H1 (cell line): ENCODE measurements at regions not wholly inside any gene's neighbourhood (a gene's known extent, or its start where the extent isn't known, plus 50 kb on each side); places are given as distances from the start of the nearest gene placed in this dataset.

ENCODE experiments used
- CTCF ChIA-PET: fragments of 300-600 bp; sonication (Branson Sonifier 250); formaldehyde crosslinking; loops from one replicate; lab custom pipeline; 2021; ENCODE audit not compliant: partially characterized antibody; lab: Charles Lee
- POLR2A ChIA-PET: fragments of 300-600 bp; sonication (Branson Sonifier 250); formaldehyde crosslinking; loops from one replicate; lab custom pipeline; 2021; ENCODE audit warnings: inconsistent platforms; ENCODE audit not compliant: partially characterized antibody; lab: Charles Lee
- DNase-seq, 2 experiments: peaks; one replicate each; pipeline versions ENCODE4 v3.0.0 to v3.0.0-alpha.2; 2010 to 2022; ENCODE audit warnings: low spot score in 2 of 2, low read depth in 1 of 2, mixed read lengths in 1 of 2
- FAIRE-seq: peaks from 2 replicates; lab custom pipeline; 2011; peaks lifted over from hg19 to GRCh38; lab: Jason Lieb, UNC
- H2AFZ ChIP-seq: 2 replicates; pipeline ENCODE4 v1.8.1; 2012; ENCODE audit warnings: low read length, inconsistent platforms
- H2AK5ac ChIP-seq: 2 replicates; pipeline ENCODE4 v1.6.1; 2013; ENCODE audit warnings: low read depth, low read length
- H2BK120ac ChIP-seq: replicated peaks from 2 replicates; pipeline ENCODE3; 2013; ENCODE audit warnings: low read depth, low read length, inconsistent platforms
- H2BK12ac ChIP-seq: 2 replicates; pipeline ENCODE4 v1.6.1; 2013; ENCODE audit warnings: low read depth, low read length
- H2BK15ac ChIP-seq: 2 replicates; pipeline ENCODE4 v1.6.1; 2013; ENCODE audit warnings: low read length
- H2BK20ac ChIP-seq: 2 replicates; pipeline ENCODE4 v1.6.1; 2013; ENCODE audit warnings: low read length
- H2BK5ac ChIP-seq: 2 replicates; pipeline ENCODE4 v1.6.1; 2013; ENCODE audit warnings: low read depth, low read length
- H3K14ac ChIP-seq: 2 replicates; pipeline ENCODE4 v1.6.1; 2013; ENCODE audit warnings: inconsistent platforms; ENCODE audit not compliant: insufficient read length
- H3K18ac ChIP-seq: 2 replicates; pipeline ENCODE4 v1.6.1; 2013; ENCODE audit warnings: low read length; ENCODE audit errors: extremely low read depth
- H3K23ac ChIP-seq: 2 replicates; pipeline ENCODE4 v1.6.1; 2013; ENCODE audit warnings: inconsistent platforms; ENCODE audit not compliant: insufficient read length
- H3K23me2 ChIP-seq: 2 replicates; pipeline ENCODE4 v1.6.1; 2013; ENCODE audit warnings: low read depth, low read length
- H3K27ac ChIP-seq: 2 replicates; pipeline ENCODE4 v1.6.1; 2011; ENCODE audit warnings: low read depth, low read length, inconsistent platforms
- H3K27me3 ChIP-seq, 4 experiments: replicated peaks in 1 of 4; 1 replicate in 1 of 4; 2 replicates in 3 of 4; pipeline versions ENCODE4 v1.6.1 to v1.8.1; 2011 to 2013; ENCODE audit warnings: low read length in 3 of 4, mild to moderate bottlenecking in 3 of 4, inconsistent platforms in 2 of 4, mixed read lengths in 2 of 4, moderate library complexity in 1 of 4; ENCODE audit not compliant: control insufficient read depth in 3 of 4, insufficient read depth in 3 of 4; ENCODE audit errors: extremely low read depth in 1 of 4
- H3K36me3 ChIP-seq, 4 experiments: 2 replicates each; pipeline versions ENCODE4 v1.6.1 to v1.8.1; 2011 to 2013; ENCODE audit warnings: mild to moderate bottlenecking in 4 of 4, low read length in 3 of 4, moderate library complexity in 2 of 4, control low read depth in 1 of 4, inconsistent platforms in 1 of 4; ENCODE audit not compliant: insufficient read depth in 4 of 4, control insufficient read depth in 2 of 4
- H3K4ac ChIP-seq: replicated peaks from 2 replicates; pipeline ENCODE3; 2013; ENCODE audit warnings: low read length, low read depth, mixed read lengths, inconsistent platforms; ENCODE audit not compliant: insufficient read length
- H3K4me1 ChIP-seq, 4 experiments: replicated peaks in 1 of 4; 1 replicate in 1 of 4; 2 replicates in 3 of 4; pipeline versions ENCODE4 v1.6.1 to v1.8.1; 2011 to 2013; ENCODE audit warnings: low read length in 3 of 4, inconsistent platforms in 2 of 4, mixed read lengths in 1 of 4; ENCODE audit not compliant: insufficient read depth in 4 of 4, control insufficient read depth in 3 of 4
- H3K4me2 ChIP-seq, 2 experiments: 2 replicates each; pipeline versions ENCODE4 v1.6.1 to v1.8.1; 2011 to 2013; ENCODE audit warnings: low read depth in 2 of 2, low read length in 2 of 2, control low read depth in 1 of 2, inconsistent platforms in 1 of 2, mild to moderate bottlenecking in 1 of 2; ENCODE audit not compliant: insufficient read depth in 1 of 2
- H3K4me3 ChIP-seq, 4 experiments: fragments of 200-600, 300-600 bp in 1 of 4; sonication (generic), shearing (Covaris generic), sonication (Bioruptor Twin) in 1 of 4; 2 replicates each; pipeline versions ENCODE4 v1.5.1 to v1.8.1; 2011 to 2016; ENCODE audit warnings: low read length in 4 of 4, low read depth in 3 of 4, control low read depth in 2 of 4, inconsistent platforms in 2 of 4, mild to moderate bottlenecking in 2 of 4, mixed read lengths in 1 of 4, moderate library complexity in 1 of 4; ENCODE audit not compliant: insufficient read depth in 2 of 4; ENCODE audit errors: extremely low read depth in 1 of 4
- H3K56ac ChIP-seq: replicated peaks from 2 replicates; pipeline ENCODE3; 2013; ENCODE audit warnings: low read depth, mild to moderate bottlenecking, mixed read lengths, low read length, inconsistent platforms; ENCODE audit not compliant: insufficient read length
- H3K79me1 ChIP-seq: 2 replicates; pipeline ENCODE4 v1.6.1; 2013; ENCODE audit warnings: low read depth, low read length, control low read depth
- H3K79me2 ChIP-seq, 2 experiments: 2 replicates each; pipeline versions ENCODE4 v1.6.1 to v1.8.1; 2012 to 2013; ENCODE audit warnings: low read length in 2 of 2, mild to moderate bottlenecking in 2 of 2, inconsistent platforms in 1 of 2; ENCODE audit not compliant: insufficient read depth in 2 of 2, control insufficient read depth in 1 of 2
- H3K9ac ChIP-seq, 4 experiments: replicated peaks in 1 of 4; 1 replicate in 1 of 4; 2 replicates in 3 of 4; pipeline versions ENCODE4 v1.6.1 to v1.8.1; 2011 to 2013; ENCODE audit warnings: low read depth in 3 of 4, low read length in 3 of 4, control low read depth in 2 of 4, mild to moderate bottlenecking in 2 of 4, moderate library complexity in 2 of 4, inconsistent platforms in 1 of 4; ENCODE audit errors: extremely low read depth in 1 of 4
- H3K9me3 ChIP-seq, 2 experiments: 2 replicates each; pipeline versions ENCODE4 v1.6.1 to v1.8.1; 2012 to 2013; ENCODE audit warnings: mild to moderate bottlenecking in 2 of 2, moderate library complexity in 2 of 2, control low read depth in 1 of 2, inconsistent platforms in 1 of 2, low read depth in 1 of 2, low read length in 1 of 2, mixed read lengths in 1 of 2; ENCODE audit not compliant: insufficient read depth in 2 of 2
- H4K20me1 ChIP-seq, 2 experiments: replicated peaks in 1 of 2; 2 replicates each; pipeline versions ENCODE3 to v1.8.1; 2011 to 2013; ENCODE audit warnings: inconsistent platforms in 2 of 2, low read length in 2 of 2, mild to moderate bottlenecking in 1 of 2; ENCODE audit not compliant: insufficient read depth in 2 of 2, control insufficient read depth in 1 of 2
- H4K5ac ChIP-seq: 2 replicates; pipeline ENCODE4 v1.6.1; 2013; ENCODE audit warnings: low read length, low read depth, mixed read lengths, inconsistent platforms; ENCODE audit not compliant: insufficient read length
- H4K8ac ChIP-seq: 2 replicates; pipeline ENCODE4 v1.8.0; 2013; ENCODE audit warnings: mild to moderate bottlenecking, moderate library complexity, low read length, inconsistent platforms; ENCODE audit not compliant: insufficient read depth; ENCODE audit errors: extremely low read depth
- H4K91ac ChIP-seq: replicated peaks from 2 replicates; pipeline ENCODE3; 2013; ENCODE audit warnings: low read length, mixed read lengths, inconsistent platforms; ENCODE audit not compliant: insufficient read length
- MAFK ChIP-seq: IDR thresholded peaks from 2 replicates; pipeline ENCODE4 v1.6.1; 2012; ENCODE audit warnings: low read depth, mild to moderate bottlenecking, improper control_type of control experiment, low read length
- TF ChIP-seq, protein P1 (sequence below): fragments of 300-600 bp; sonication (generic); IDR thresholded peaks from 2 replicates; pipeline ENCODE4 v1.7.1; 2012; ENCODE audit warnings: low read length, moderate library complexity, mild to moderate bottlenecking, inconsistent platforms; ENCODE audit not compliant: insufficient replicate concordance

DNA sequence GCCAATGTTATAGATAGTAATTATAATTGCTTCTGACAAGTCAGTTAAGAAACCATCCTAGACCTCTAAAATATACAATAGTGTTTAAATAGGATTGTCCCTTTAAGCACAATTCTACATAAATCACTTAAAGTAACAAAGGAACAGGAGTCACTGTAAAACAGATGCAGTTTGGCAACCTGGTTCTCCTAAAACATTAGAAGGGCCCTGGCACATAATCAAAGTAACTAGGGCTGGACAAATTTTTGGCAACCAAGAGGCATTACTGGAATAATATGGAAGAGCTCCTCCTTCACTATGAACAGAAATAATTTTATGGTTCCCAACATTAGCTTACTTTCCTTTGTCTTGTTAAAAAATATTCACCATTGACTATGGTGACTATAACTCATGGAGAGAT lies 75.0 kb upstream of the CCDC160 start:
- Histone ChIP-seq H3K56ac (no peak overlapping the region), H2BK12ac (no peak overlapping the region), H3K79me1 (no peaks in the 10 kb centered on the region), H3K27me3 (no peaks in the 10 kb centered on the region), H3K4me3 (no peak overlapping the region), H2AK5ac (no peak overlapping the region), H3K27ac (no peak overlapping the region), H3K9ac (no peak overlapping the region), H4K8ac (no peak overlapping the region), H2BK5ac (no peak overlapping the region), H2AFZ (no peak overlapping the region), H3K23me2 (no peaks in the 10 kb centered on the region), H3K4me2 (no peak overlapping the region), H3K36me3 (no peaks in the 10 kb centered on the region), H2BK15ac (no peak overlapping the region), H3K18ac (no peak overlapping the region), H4K20me1 (no peaks in the 10 kb centered on the region), H3K14ac (no peak overlapping the region), H3K79me2 (no peaks in the 10 kb centered on the region), H2BK20ac (no peak overlapping the region), H4K5ac (no peak overlapping the region), H4K91ac (no peak overlapping the region), H2BK120ac (no peak overlapping the region), H3K9me3 (no peaks in the 10 kb centered on the region), H3K4ac (no peak overlapping the region), H3K4me1 (no peaks in the 10 kb centered on the region), H3K23ac (no peak overlapping the region)
- DNase-seq (no peak), FAIRE-seq (no peak)
- POLR2A ChIA-PET, result interaction anchor here (1.4 to 2.2 kb wide), 2 partner anchors 8 to 10 kb away, joined by 5 read pairs; no protein-coding TSS in a partner anchor
- CTCF ChIA-PET, result interaction anchor here (1.3 to 1.9 kb wide), 4 partner anchors 11 to 92 kb away, joined by 4 to 5 read pairs (median 4); no protein-coding TSS in a partner anchor
- TF ChIP-seq, protein P1, sequence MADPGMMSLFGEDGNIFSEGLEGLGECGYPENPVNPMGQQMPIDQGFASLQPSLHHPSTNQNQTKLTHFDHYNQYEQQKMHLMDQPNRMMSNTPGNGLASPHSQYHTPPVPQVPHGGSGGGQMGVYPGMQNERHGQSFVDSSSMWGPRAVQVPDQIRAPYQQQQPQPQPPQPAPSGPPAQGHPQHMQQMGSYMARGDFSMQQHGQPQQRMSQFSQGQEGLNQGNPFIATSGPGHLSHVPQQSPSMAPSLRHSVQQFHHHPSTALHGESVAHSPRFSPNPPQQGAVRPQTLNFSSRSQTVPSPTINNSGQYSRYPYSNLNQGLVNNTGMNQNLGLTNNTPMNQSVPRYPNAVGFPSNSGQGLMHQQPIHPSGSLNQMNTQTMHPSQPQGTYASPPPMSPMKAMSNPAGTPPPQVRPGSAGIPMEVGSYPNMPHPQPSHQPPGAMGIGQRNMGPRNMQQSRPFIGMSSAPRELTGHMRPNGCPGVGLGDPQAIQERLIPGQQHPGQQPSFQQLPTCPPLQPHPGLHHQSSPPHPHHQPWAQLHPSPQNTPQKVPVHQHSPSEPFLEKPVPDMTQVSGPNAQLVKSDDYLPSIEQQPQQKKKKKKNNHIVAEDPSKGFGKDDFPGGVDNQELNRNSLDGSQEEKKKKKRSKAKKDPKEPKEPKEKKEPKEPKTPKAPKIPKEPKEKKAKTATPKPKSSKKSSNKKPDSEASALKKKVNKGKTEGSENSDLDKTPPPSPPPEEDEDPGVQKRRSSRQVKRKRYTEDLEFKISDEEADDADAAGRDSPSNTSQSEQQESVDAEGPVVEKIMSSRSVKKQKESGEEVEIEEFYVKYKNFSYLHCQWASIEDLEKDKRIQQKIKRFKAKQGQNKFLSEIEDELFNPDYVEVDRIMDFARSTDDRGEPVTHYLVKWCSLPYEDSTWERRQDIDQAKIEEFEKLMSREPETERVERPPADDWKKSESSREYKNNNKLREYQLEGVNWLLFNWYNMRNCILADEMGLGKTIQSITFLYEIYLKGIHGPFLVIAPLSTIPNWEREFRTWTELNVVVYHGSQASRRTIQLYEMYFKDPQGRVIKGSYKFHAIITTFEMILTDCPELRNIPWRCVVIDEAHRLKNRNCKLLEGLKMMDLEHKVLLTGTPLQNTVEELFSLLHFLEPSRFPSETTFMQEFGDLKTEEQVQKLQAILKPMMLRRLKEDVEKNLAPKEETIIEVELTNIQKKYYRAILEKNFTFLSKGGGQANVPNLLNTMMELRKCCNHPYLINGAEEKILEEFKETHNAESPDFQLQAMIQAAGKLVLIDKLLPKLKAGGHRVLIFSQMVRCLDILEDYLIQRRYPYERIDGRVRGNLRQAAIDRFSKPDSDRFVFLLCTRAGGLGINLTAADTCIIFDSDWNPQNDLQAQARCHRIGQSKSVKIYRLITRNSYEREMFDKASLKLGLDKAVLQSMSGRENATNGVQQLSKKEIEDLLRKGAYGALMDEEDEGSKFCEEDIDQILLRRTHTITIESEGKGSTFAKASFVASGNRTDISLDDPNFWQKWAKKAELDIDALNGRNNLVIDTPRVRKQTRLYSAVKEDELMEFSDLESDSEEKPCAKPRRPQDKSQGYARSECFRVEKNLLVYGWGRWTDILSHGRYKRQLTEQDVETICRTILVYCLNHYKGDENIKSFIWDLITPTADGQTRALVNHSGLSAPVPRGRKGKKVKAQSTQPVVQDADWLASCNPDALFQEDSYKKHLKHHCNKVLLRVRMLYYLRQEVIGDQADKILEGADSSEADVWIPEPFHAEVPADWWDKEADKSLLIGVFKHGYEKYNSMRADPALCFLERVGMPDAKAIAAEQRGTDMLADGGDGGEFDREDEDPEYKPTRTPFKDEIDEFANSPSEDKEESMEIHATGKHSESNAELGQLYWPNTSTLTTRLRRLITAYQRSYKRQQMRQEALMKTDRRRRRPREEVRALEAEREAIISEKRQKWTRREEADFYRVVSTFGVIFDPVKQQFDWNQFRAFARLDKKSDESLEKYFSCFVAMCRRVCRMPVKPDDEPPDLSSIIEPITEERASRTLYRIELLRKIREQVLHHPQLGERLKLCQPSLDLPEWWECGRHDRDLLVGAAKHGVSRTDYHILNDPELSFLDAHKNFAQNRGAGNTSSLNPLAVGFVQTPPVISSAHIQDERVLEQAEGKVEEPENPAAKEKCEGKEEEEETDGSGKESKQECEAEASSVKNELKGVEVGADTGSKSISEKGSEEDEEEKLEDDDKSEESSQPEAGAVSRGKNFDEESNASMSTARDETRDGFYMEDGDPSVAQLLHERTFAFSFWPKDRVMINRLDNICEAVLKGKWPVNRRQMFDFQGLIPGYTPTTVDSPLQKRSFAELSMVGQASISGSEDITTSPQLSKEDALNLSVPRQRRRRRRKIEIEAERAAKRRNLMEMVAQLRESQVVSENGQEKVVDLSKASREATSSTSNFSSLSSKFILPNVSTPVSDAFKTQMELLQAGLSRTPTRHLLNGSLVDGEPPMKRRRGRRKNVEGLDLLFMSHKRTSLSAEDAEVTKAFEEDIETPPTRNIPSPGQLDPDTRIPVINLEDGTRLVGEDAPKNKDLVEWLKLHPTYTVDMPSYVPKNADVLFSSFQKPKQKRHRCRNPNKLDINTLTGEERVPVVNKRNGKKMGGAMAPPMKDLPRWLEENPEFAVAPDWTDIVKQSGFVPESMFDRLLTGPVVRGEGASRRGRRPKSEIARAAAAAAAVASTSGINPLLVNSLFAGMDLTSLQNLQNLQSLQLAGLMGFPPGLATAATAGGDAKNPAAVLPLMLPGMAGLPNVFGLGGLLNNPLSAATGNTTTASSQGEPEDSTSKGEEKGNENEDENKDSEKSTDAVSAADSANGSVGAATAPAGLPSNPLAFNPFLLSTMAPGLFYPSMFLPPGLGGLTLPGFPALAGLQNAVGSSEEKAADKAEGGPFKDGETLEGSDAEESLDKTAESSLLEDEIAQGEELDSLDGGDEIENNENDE, result no peak
- TF ChIP-seq MAFK, result no peak
